Colonic mucosa (tissue), 4 donors: ENCODE measurements at regions not wholly inside any gene's neighbourhood (a gene's known extent, or its start where the extent isn't known, plus 50 kb on each side); places are given as distances from the start of the nearest gene placed in this dataset.

Experiments
- DNase-seq: peaks from one replicate; pipeline ENCODE4 v3.0.0-alpha.2; 2020
- H3K27ac ChIP-seq: fragments of 200-600 bp; one replicate; pipeline ENCODE4 v1.8.0; 2021
- H3K27me3 ChIP-seq: fragments of 200-600 bp; one replicate; pipeline ENCODE4 v1.8.0; 2021
- H3K36me3 ChIP-seq: fragments of 200-600 bp; one replicate; pipeline ENCODE4 v1.8.0; 2021
- H3K4me1 ChIP-seq: fragments of 200-600 bp; one replicate; pipeline ENCODE4 v1.8.0; 2021; ENCODE audit warnings: mild to moderate bottlenecking
- H3K4me3 ChIP-seq: fragments of 200-600 bp; one replicate; pipeline ENCODE4 v1.8.0; 2021
- H3K9ac ChIP-seq, 2 donors: one replicate each; pipeline ENCODE4 v1.7.0; 2013; ENCODE audit warnings: control low read depth in 2 of 2, low read depth in 2 of 2, low read length in 2 of 2
- H3K9me3 ChIP-seq: fragments of 200-600 bp; one replicate; pipeline ENCODE4 v1.8.0; 2021
- intact Hi-C: fragments of 100-400 bp; cut with DNase I; formaldehyde crosslinking; loops from one replicate; pipeline ENCODE4 v1.14.1; 2022
- TF ChIP-seq, protein P1 (sequence below): fragments of 200-600 bp; IDR thresholded peaks from one replicate; pipeline ENCODE4 v1.8.0; 2022; ENCODE audit warnings: antibody characterized with exemption, mild to moderate bottlenecking
- donor health status: healthy.
- donor health status: DM: no; HTN: no; CAD: no.
- donor health status: DM: no; HTN: no; CAD: no.

DNA sequence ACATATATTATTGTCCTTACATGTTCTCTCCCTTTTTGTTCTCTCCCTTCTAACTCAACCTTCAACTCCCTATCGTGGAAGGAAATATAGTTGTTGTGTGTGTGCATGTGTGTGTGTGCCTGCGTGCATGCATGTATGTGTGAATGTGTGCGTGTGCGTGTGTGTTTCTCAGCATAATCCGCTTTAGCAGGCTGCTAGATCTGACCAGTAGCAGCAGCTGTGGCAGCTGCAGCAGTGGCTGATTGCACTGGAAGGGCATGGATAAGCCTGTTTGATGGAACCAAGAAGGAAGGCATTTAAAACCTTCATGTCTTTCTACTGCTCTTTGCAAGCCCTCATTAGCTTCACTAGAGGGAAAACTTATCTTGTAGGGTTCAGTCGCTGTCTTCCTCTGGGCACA is 65.6 kb upstream of the IRF2BP2 start:
- H3K27me3 ChIP-seq = no peaks in the 10 kb centered on the region
- intact Hi-C loops = no loop called here
- H3K9ac ChIP-seq = peak overlapping the region in 1 of 2 donors; percentile 53
- DNase-seq = no peak
- H3K9me3 ChIP-seq = no peaks in the 10 kb centered on the region
- no peak overlapping the region for H3K27ac ChIP-seq
- TF ChIP-seq, protein P1, sequence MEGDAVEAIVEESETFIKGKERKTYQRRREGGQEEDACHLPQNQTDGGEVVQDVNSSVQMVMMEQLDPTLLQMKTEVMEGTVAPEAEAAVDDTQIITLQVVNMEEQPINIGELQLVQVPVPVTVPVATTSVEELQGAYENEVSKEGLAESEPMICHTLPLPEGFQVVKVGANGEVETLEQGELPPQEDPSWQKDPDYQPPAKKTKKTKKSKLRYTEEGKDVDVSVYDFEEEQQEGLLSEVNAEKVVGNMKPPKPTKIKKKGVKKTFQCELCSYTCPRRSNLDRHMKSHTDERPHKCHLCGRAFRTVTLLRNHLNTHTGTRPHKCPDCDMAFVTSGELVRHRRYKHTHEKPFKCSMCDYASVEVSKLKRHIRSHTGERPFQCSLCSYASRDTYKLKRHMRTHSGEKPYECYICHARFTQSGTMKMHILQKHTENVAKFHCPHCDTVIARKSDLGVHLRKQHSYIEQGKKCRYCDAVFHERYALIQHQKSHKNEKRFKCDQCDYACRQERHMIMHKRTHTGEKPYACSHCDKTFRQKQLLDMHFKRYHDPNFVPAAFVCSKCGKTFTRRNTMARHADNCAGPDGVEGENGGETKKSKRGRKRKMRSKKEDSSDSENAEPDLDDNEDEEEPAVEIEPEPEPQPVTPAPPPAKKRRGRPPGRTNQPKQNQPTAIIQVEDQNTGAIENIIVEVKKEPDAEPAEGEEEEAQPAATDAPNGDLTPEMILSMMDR = no peak
- H3K4me1 ChIP-seq = no peaks in the 10 kb centered on the region
- H3K36me3 ChIP-seq = no peaks in the 10 kb centered on the region
- H3K4me3 ChIP-seq = no peak overlapping the region

DNA sequence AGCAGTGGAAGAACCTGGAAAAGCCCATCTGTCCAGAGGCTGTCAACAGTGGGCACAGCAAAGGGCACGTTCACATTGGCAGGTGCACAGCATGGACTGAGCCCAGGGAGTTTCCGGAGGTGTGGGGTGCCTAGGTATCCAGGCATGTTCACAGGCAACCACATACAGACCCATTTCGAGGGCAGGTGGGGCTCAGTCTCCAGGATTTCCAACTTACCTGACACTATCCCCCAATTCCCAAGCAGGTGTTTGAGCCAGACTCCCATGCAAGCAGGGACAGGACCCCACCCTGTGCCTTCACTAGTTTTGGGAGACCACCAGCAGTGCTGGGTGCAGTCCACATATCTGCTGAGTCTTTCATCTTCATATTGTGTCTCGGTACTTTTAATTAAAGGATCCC is 65.0 kb upstream of the IRF2BP2 start:
- Histone ChIP-seq H3K36me3 (no peaks in the 10 kb centered on the region), H3K27ac (no peak overlapping the region), H3K9me3 (no peaks in the 10 kb centered on the region), H3K4me3 (no peak overlapping the region), H3K4me1 (no peaks in the 10 kb centered on the region), H3K27me3 (no peaks in the 10 kb centered on the region), H3K9ac (no peak overlapping the region)
- intact Hi-C loops = no loop called here
- DNase-seq = no peak
- TF ChIP-seq, protein P1 = no peak

DNA sequence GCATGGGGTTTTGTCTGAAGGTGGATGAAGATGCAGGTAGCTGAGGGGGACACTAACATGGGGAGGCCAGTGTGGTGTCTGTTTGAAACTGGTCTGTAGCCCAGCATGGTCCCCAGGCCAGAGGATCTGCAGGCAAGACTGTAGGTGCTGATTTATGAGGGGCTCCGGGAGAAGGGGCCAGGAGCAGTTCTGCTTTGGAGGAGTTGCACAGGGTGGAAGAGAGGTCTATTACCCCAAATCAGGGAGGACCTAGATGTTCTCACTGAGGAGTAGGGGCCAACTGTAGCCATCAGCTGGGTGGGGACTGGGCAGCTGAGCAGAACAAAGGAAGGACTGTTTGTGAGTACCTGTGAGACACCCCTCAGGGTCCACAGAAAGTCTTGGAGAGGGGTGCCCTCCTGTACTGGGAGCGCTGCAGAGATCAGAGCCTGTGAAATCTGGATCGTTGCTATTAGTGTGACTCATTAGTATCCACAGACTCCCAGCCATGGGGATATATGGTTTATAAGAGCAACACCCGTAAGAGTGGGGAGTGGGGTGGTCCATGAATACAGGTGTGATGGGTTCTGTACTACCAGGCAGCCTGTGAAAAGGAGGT is 64.3 kb upstream of the IRF2BP2 start:
- Histone ChIP-seq H3K27me3 (no peaks in the 10 kb centered on the region), H3K9ac (no peak overlapping the region), H3K36me3 (no peaks in the 10 kb centered on the region), H3K27ac (no peak overlapping the region), H3K9me3 (no peaks in the 10 kb centered on the region), H3K4me3 (no peak overlapping the region), H3K4me1 (no peaks in the 10 kb centered on the region)
- TF ChIP-seq, protein P1 = no peak
- DNase-seq = no peak
- intact Hi-C loops = no loop called here

DNA sequence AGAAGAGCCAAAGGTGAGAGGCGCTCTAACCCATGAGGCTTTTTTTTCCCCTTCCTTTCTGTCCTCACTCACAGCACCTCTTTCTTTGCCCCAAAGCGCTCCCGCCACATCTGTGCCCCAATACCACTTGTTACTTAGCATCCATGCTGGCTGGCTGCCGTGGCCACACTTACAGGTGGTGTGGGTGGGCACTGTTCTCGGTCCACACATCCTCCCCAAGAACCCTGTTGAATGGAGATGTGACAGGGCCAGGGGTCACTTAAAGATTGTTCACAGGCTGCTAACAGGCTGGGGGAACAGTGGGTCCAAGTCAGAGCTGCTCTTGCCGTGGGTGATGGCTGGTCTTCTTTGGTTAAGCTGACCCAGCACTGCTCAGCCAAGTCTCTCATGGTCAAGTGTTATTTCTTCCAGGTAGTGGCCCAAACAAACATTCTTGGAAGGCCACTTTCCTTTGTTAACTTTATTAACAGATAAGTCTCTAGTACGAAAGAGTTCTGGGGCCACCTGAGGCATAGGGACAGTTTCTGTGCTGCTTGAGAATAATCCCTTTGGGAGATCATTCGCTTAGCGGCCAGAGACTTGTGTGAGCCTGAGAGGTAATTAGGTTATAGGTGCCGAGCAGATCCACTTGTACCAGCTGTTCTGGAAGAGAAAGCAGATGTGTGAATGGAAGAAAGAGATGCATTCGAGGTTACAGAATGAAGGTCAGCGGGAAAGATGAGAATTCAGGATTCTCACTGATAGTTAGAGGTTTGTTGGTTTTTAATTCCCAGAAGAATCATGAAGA is 62.6 kb upstream of the IRF2BP2 start:
- intact Hi-C loops = no loop called here
- Histone ChIP-seq H3K4me1 (no peaks in the 10 kb centered on the region), H3K9me3 (no peaks in the 10 kb centered on the region), H3K27ac (no peak overlapping the region), H3K27me3 (no peaks in the 10 kb centered on the region), H3K4me3 (no peak overlapping the region), H3K36me3 (no peaks in the 10 kb centered on the region), H3K9ac (no peak overlapping the region)
- TF ChIP-seq, protein P1 = no peak
- no peak for DNase-seq

DNA sequence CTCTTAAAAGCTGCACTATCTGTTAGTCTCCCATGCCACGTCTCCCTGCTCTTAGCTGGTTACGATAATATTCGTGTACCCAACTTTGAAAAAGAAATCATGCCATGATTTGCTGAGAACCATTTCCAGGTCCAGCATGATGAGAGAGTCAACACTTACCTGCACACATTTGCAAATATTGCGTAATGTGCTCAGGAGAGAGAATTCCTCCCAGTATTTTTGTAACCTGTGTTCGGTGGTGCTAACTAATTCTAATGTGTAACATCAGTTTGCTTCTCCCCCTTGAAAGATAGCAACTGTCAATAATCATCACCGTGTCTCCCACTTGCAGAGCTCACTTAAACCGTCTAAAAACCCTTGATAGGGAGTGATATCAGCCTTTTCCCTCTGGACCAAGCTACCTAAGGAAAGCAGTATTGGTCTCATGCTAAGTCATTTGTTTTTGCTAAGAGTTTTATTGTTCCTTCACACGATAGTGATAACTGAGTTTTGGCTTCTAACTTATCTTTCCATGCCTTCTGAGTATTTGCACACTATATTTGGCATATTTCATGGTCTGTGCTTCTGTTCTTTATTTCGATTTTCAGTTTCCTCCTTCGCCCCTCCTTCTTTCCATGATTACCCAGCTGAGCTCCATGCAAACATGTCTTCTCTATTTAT is 61.1 kb upstream of the IRF2BP2 start:
- no peak for DNase-seq
- intact Hi-C loops = no loop called here
- no peak overlapping the region for H3K9ac ChIP-seq
- H3K27ac ChIP-seq = no peak overlapping the region
- no peaks in the 10 kb centered on the region for H3K4me1 ChIP-seq
- TF ChIP-seq, protein P1 = no peak
- H3K27me3 ChIP-seq = no peaks in the 10 kb centered on the region
- no peaks in the 10 kb centered on the region for H3K9me3 ChIP-seq
- no peak overlapping the region for H3K4me3 ChIP-seq
- no peaks in the 10 kb centered on the region for H3K36me3 ChIP-seq
